Colonic mucosa (tissue), 4 donors: ENCODE measurements at regions not wholly inside any gene's neighbourhood (a gene's known extent, or its start where the extent isn't known, plus 50 kb on each side); places are given as distances from the start of the nearest gene placed in this dataset.

Experiments used
- DNase-seq: peaks from one replicate; pipeline ENCODE4 v3.0.0-alpha.2; 2020
- H3K27ac ChIP-seq: fragments of 200-600 bp; one replicate; pipeline ENCODE4 v1.8.0; 2021
- H3K27me3 ChIP-seq: fragments of 200-600 bp; one replicate; pipeline ENCODE4 v1.8.0; 2021
- H3K36me3 ChIP-seq: fragments of 200-600 bp; one replicate; pipeline ENCODE4 v1.8.0; 2021
- H3K4me1 ChIP-seq: fragments of 200-600 bp; one replicate; pipeline ENCODE4 v1.8.0; 2021; ENCODE audit warnings: mild to moderate bottlenecking
- H3K4me3 ChIP-seq: fragments of 200-600 bp; one replicate; pipeline ENCODE4 v1.8.0; 2021
- H3K9ac ChIP-seq, 2 donors: one replicate each; pipeline ENCODE4 v1.7.0; 2013; ENCODE audit warnings: control low read depth in 2 of 2, low read depth in 2 of 2, low read length in 2 of 2
- H3K9me3 ChIP-seq: fragments of 200-600 bp; one replicate; pipeline ENCODE4 v1.8.0; 2021
- intact Hi-C: fragments of 100-400 bp; cut with DNase I; formaldehyde crosslinking; loops from one replicate; pipeline ENCODE4 v1.14.1; 2022
- TF ChIP-seq, protein P1 (sequence below): fragments of 200-600 bp; IDR thresholded peaks from one replicate; pipeline ENCODE4 v1.8.0; 2022; ENCODE audit warnings: antibody characterized with exemption, mild to moderate bottlenecking
- donor health status: healthy.
- donor health status: DM: no; HTN: no; CAD: no.
- donor health status: DM: no; HTN: no; CAD: no.

DNA sequence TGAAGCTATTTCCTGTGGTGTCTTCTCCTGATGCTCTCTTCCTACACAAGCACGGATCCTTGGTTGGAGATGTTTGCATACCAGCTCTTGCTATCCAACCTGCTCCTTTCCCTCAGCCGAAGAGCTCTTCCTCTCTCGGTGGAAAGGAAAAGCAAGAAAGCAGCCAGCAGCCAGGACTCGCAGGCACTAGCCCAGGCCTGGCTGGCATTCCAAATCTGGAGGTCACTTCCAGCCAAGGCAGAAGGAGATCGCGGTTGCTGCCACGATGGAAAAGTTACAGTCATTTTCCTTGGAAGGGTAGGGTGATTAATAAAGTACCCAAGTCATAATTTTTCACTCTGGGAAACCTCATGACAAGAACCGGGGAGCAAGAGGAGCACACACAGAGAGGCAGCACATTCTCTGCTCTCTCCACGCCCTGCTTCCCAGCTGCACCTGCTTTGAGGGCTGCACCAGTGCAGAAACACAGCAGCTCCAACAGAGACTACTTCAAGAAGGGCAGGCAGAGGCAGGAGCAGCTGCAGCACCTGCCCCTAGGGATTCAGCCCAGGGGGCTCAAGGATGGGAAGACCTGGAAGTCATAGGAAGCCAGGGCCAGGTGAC, 399.3 kb downstream of the CADM1 start:
- intact Hi-C loops = no loop called here
- DNase-seq = no peak
- H3K4me1 ChIP-seq = no peaks in the 10 kb centered on the region

GRCh38 chr11:115111066-115111465, 393.1 kb downstream of the CADM1 start:
- Histone ChIP-seq H3K4me3 (no peak overlapping the region), H3K4me1 (no peaks in the 10 kb centered on the region), H3K9ac (no peak overlapping the region), H3K36me3 (no peaks in the 10 kb centered on the region), H3K27me3 (no peaks in the 10 kb centered on the region), H3K27ac (no peak overlapping the region), H3K9me3 (no peaks in the 10 kb centered on the region)
- TF ChIP-seq, protein P1, sequence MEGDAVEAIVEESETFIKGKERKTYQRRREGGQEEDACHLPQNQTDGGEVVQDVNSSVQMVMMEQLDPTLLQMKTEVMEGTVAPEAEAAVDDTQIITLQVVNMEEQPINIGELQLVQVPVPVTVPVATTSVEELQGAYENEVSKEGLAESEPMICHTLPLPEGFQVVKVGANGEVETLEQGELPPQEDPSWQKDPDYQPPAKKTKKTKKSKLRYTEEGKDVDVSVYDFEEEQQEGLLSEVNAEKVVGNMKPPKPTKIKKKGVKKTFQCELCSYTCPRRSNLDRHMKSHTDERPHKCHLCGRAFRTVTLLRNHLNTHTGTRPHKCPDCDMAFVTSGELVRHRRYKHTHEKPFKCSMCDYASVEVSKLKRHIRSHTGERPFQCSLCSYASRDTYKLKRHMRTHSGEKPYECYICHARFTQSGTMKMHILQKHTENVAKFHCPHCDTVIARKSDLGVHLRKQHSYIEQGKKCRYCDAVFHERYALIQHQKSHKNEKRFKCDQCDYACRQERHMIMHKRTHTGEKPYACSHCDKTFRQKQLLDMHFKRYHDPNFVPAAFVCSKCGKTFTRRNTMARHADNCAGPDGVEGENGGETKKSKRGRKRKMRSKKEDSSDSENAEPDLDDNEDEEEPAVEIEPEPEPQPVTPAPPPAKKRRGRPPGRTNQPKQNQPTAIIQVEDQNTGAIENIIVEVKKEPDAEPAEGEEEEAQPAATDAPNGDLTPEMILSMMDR = no peak
- intact Hi-C loops = no loop called here
- no peak for DNase-seq

More for the DNA sequence above, 399.3 kb downstream of the CADM1 start:
- Histone ChIP-seq H3K27ac (no peak overlapping the region), H3K27me3 (no peaks in the 10 kb centered on the region), H3K9me3 (no peaks in the 10 kb centered on the region), H3K36me3 (no peaks in the 10 kb centered on the region), H3K4me3 (no peak overlapping the region), H3K9ac (no peak overlapping the region)
- TF ChIP-seq, protein P1 = no peak

- no peaks in the 10 kb centered on the region for H3K9me3 ChIP-seq
- H3K4me1 ChIP-seq = no peaks in the 10 kb centered on the region
- DNase-seq = no peak
- no peak overlapping the region for H3K4me3 ChIP-seq
- no peaks in the 10 kb centered on the region for H3K36me3 ChIP-seq
- intact Hi-C loops = no loop called here
- TF ChIP-seq, protein P1 = no peak
- H3K9ac ChIP-seq = no peak overlapping the region
- H3K27ac ChIP-seq = no peak overlapping the region
- no peaks in the 10 kb centered on the region for H3K27me3 ChIP-seq
Measured at GRCh38 chr11:115112754-115113153, 391.5 kb downstream of the CADM1 start.

- Histone ChIP-seq H3K27me3 (no peaks in the 10 kb centered on the region), H3K27ac (no peak overlapping the region), H3K4me3 (no peak overlapping the region), H3K9me3 (no peaks in the 10 kb centered on the region), H3K36me3 (no peaks in the 10 kb centered on the region), H3K9ac (no peak overlapping the region), H3K4me1 (no peaks in the 10 kb centered on the region)
- TF ChIP-seq, protein P1 = no peak
- DNase-seq = no peak
- intact Hi-C loops = no loop called here
Measured at GRCh38 chr11:115117956-115118493, 386.2 kb downstream of the CADM1 start.

- Histone ChIP-seq H3K4me1 (no peaks in the 10 kb centered on the region), H3K27me3 (no peaks in the 10 kb centered on the region), H3K9me3 (no peaks in the 10 kb centered on the region), H3K27ac (no peak overlapping the region), H3K36me3 (no peaks in the 10 kb centered on the region), H3K4me3 (no peak overlapping the region), H3K9ac (no peak overlapping the region)
- TF ChIP-seq, protein P1 = no peak
- intact Hi-C loops = no loop called here
- no peak for DNase-seq
Measured at GRCh38 chr11:115119146-115119545, 385.1 kb downstream of the CADM1 start.
